ENCODE measurements at regions not wholly inside any gene's neighbourhood (a gene's known extent, or its start where the extent isn't known, plus 50 kb on each side); places are given as distances from the start of the nearest gene placed in this dataset.

- TF ChIP-seq CTCF (IDR thresholded peaks at IDR 0.05; ENCODE audit: control insufficient read depth, insufficient read depth, low read depth, low read length, missing control alignments) = no peak
- DNase-seq (ENCODE audit: low read depth) = no peak
- no peak overlapping the region for H3K4me3 ChIP-seq (ENCODE audit: control insufficient read depth, low read depth, low read length)
Measured at GRCh38 chr9:11107196-11107595, 494.4 kb upstream of the PTPRD start.

- no peak for DNase-seq (ENCODE audit: low read depth)
- H3K4me3 ChIP-seq (ENCODE audit: control insufficient read depth, low read depth, low read length) = no peak overlapping the region
- TF ChIP-seq CTCF (IDR thresholded peaks at IDR 0.05; ENCODE audit: control insufficient read depth, insufficient read depth, low read depth, low read length, missing control alignments) = no peak
Measured at GRCh38 chr9:11128156-11128555, 515.4 kb upstream of the PTPRD start.

GRCh38 chr9:11135851-11136250, 523.0 kb upstream of the PTPRD start:
- no peak overlapping the region for H3K4me3 ChIP-seq (ENCODE audit: control insufficient read depth, low read depth, low read length)
- TF ChIP-seq CTCF (IDR thresholded peaks at IDR 0.05; ENCODE audit: control insufficient read depth, insufficient read depth, low read depth, low read length, missing control alignments) = no peak
- DNase-seq (ENCODE audit: low read depth) = no peak

GRCh38 chr9:11141357-11141756, 528.6 kb upstream of the PTPRD start:
- H3K4me3 ChIP-seq (ENCODE audit: control insufficient read depth, low read depth, low read length) = no peak overlapping the region
- TF ChIP-seq CTCF (IDR thresholded peaks at IDR 0.05; ENCODE audit: control insufficient read depth, insufficient read depth, low read depth, low read length, missing control alignments) = no peak

GRCh38 chr9:11142965-11143738, 530.4 kb upstream of the PTPRD start:
- no peak for TF ChIP-seq CTCF (IDR thresholded peaks at IDR 0.05; ENCODE audit: control insufficient read depth, insufficient read depth, low read depth, low read length, missing control alignments)

More at GRCh38 chr9:11141357-11141756, 528.6 kb upstream of the PTPRD start:
- DNase-seq (ENCODE audit: low read depth) = no peak

GRCh38 chr9:11144746-11145145, 531.9 kb upstream of the PTPRD start:
- TF ChIP-seq CTCF (IDR thresholded peaks at IDR 0.05; ENCODE audit: control insufficient read depth, insufficient read depth, low read depth, low read length, missing control alignments) = no peak
- DNase-seq (ENCODE audit: low read depth) = no peak
- no peak overlapping the region for H3K4me3 ChIP-seq (ENCODE audit: control insufficient read depth, low read depth, low read length)

More at GRCh38 chr9:11142965-11143738, 530.4 kb upstream of the PTPRD start:
- no peak overlapping the region for H3K4me3 ChIP-seq (ENCODE audit: control insufficient read depth, low read depth, low read length)
- DNase-seq (ENCODE audit: low read depth) = no peak
